GM12874 (cell line): ENCODE measurements at regions not wholly inside any gene's neighbourhood (a gene's known extent, or its start where the extent isn't known, plus 50 kb on each side); places are given as distances from the start of the nearest gene placed in this dataset.

Experiments used
- CTCF ChIP-seq: IDR thresholded peaks from 2 replicates; pipeline ENCODE4 v1.5.1; 2011; ENCODE audit warnings: low read depth, mild to moderate bottlenecking, control low read depth, low read length, moderate library complexity; ENCODE audit not compliant: insufficient read depth

- TF ChIP-seq CTCF, result no peak
Observed at GRCh38 chr10:36703179-36703578, 422.2 kb upstream of the ANKRD30A start.

DNA sequence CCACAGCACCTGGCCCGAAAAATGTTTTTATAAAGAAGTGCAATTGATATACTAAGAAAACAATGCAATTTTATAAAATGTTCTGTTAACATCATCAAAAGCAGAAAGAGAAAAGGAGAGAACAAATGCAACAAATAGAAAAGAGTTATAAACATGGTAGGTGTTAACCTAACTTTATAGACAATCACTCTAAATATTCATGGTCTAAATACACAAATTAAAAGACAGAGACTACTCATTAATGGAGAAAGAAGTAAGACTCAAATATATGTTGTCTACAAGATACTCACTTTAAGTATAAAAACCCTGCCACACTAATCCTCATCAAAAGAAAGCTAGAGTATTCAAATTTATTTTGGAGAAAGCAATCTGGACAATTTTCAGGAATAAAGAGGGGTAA, 425.3 kb upstream of the ANKRD30A start:
- TF ChIP-seq CTCF, result no peak

GRCh38 chr10:36692759-36693158, 432.6 kb upstream of the ANKRD30A start:
- TF ChIP-seq CTCF, result no peak

- TF ChIP-seq CTCF, result no peak
Observed at GRCh38 chr10:36688717-36689116, 436.7 kb upstream of the ANKRD30A start.

DNA sequence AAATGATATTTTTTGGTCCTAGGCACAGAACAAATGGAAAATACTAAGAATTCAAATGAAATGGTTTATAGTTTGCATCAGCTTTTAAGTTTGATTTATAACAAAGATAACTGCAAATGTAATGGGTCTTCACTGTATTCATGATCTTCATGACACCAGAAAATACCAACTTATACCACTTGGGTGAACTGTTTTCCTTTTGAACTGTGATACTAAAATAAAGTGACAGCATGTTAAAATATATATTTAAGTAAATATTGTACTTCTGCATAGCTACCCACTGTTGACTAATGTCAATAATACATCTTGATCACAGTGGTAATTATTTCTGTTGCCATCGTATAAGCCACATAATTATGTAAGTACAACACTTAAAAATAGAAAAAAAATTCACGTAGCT, 442.0 kb upstream of the ANKRD30A start:
- TF ChIP-seq CTCF, result no peak

DNA sequence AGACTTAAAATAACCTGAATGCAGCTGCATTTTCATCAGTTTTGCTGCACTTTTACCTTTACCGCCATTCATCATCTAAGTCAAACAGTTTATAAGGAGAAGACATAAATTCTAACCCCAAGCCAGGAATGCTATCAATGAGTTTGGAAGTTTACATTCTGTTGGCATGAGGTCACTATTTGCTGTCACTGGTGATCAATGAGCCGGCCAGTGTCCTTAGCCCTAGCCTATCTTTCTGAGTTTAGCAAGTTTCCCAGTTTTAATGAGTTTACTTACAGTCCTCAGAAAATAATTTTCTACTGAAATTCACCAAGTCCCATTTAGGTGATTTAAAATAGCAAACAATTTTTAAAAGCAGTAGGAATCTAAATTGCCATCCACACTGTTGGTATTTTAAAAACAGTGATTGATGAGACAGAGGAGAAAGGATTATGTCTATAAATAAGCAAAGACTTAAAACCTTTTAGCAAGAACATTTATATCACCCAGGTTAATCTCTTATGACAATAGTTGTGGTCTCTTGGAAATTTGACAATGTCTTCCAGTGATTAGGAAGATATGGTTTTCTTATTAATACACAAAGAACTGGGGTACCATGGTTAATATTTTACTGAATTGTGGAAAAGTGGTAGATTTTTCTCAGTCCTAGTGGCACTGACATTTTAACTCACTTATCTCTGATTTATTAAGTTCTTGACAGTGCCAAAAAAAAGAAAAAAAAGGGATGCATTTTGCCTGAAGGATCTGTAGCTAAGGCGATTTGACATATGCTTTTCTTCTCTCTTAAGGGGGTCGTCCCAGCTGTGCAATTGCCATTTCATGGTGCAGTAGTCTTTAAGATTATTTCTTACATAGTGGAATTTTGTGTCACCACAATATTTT, 443.4 kb upstream of the ANKRD30A start:
- TF ChIP-seq CTCF, result no peak

- TF ChIP-seq CTCF, result no peak
Observed at GRCh38 chr10:36679554-36679953, 445.8 kb upstream of the ANKRD30A start.
